ENCODE measurements at regions not wholly inside any gene's neighbourhood (a gene's known extent, or its start where the extent isn't known, plus 50 kb on each side); places are given as distances from the start of the nearest gene placed in this dataset.

DNA sequence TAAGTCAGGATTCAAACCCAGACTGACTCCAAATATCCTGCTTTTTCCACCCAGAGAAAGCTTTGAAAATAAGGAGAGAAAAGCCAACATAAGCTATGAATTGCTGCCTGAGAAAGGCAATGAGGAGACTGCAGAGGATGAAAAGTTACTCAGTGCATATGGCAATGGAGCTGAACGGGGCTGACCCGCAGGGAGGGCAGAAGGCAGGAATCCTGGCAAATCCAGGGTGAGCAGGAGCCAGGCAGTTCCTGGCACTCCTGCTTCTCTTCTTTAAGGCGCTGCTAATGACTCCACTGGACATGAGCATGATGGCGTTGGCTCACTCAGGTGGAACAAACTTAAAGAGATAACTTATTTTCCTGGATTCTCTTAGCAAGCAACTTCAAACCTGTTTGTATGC, 95.2 kb upstream of the TMCC3 start:
- Histone ChIP-seq H3K27me3 (ENCODE audit: control insufficient read depth, insufficient read depth, low read length) (no peaks in the 10 kb centered on the region), H3K4me1 (no peaks in the 10 kb centered on the region), H2AFZ (no peak overlapping the region), H3K4me2 (ENCODE audit: low read length) (no peak overlapping the region), H3K27ac (no peak overlapping the region), H3K9ac (no peak overlapping the region), H3K9me3 (ENCODE audit: control insufficient read depth, low read length) (no peaks in the 10 kb centered on the region), H3K79me2 (peaks cover 4% of the 10 kb centered on the region), H3K4me3 (ENCODE audit: low read depth, low read length) (no peak overlapping the region), H3K36me3 (ENCODE audit: control insufficient read depth, insufficient read depth, low read length) (no peaks in the 10 kb centered on the region)
- TF ChIP-seq, protein P1, sequence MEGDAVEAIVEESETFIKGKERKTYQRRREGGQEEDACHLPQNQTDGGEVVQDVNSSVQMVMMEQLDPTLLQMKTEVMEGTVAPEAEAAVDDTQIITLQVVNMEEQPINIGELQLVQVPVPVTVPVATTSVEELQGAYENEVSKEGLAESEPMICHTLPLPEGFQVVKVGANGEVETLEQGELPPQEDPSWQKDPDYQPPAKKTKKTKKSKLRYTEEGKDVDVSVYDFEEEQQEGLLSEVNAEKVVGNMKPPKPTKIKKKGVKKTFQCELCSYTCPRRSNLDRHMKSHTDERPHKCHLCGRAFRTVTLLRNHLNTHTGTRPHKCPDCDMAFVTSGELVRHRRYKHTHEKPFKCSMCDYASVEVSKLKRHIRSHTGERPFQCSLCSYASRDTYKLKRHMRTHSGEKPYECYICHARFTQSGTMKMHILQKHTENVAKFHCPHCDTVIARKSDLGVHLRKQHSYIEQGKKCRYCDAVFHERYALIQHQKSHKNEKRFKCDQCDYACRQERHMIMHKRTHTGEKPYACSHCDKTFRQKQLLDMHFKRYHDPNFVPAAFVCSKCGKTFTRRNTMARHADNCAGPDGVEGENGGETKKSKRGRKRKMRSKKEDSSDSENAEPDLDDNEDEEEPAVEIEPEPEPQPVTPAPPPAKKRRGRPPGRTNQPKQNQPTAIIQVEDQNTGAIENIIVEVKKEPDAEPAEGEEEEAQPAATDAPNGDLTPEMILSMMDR (IDR thresholded peaks at IDR 0.05), result no peak

DNA sequence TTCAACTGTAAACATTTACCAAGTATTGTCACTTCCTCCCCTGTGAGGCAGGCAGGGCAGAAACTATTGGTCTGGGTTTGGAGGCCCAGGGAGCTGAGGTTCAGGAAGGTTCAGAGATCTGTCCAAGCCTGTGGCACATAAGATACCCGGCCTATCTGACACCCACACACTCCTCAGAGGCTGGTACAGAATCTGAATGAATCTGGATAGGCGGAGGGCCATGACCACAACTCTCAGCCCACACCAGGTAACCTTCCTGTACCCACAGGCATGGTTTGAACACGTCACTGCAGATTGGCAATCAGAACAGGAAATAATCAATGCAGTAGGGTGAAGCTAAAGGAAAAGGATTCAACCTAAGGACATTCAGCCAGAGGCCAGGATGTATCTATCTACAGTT, 92.8 kb upstream of the TMCC3 start:
- H3K9me3 ChIP-seq (ENCODE audit: control insufficient read depth, low read length), result no peaks in the 10 kb centered on the region
- H2AFZ ChIP-seq, result no peak overlapping the region
- H3K4me2 ChIP-seq (ENCODE audit: low read length), result no peak overlapping the region
- no peaks in the 10 kb centered on the region for H3K36me3 ChIP-seq (ENCODE audit: control insufficient read depth, insufficient read depth, low read length)
- H3K4me1 ChIP-seq, result no peaks in the 10 kb centered on the region
- no peaks in the 10 kb centered on the region for H3K27me3 ChIP-seq (ENCODE audit: control insufficient read depth, insufficient read depth, low read length)
- TF ChIP-seq, protein P1 (IDR thresholded peaks at IDR 0.05), result no peak
- H3K9ac ChIP-seq, result no peak overlapping the region
- H3K4me3 ChIP-seq (ENCODE audit: low read depth, low read length), result no peak overlapping the region
- no peaks in the 10 kb centered on the region for H3K79me2 ChIP-seq
- no peak overlapping the region for H3K27ac ChIP-seq

DNA sequence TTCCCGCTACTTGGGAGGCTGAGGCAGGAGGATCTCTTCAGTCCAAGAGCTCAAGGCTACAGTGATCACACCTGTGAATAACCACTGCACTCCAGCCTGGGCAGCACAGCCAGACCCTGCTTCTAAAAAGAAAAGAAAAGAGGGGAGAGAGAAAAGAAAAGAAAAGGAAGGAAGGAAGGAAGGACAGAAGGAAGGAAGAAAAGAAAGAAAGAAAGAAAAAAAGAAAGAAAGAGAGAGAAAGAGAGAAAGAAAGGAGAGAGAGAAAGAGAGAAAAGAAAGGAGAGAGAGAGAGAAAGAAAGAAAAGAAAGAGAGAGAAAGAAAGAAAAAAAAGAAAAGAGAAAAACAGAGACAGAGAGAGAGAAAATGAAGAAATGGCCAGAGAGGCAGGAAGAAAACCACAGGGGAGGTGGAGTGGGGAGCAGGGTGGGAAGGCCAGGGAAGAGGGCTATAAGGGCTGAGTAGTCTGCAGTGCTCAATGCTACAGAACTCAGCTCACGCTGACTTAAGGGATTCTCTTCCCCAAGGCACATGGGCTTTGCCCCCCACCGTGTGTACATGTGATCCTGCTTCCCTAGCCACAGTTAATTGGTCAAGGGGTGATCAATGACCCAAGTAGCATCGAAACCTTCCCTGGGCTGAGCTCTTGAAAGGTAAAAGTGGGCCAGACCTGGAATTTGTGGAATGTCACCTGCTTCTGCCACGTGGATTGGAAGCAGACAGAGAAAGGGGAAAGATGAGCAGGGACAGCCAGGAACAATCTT, 90.4 kb upstream of the TMCC3 start:
- H3K36me3 ChIP-seq (ENCODE audit: control insufficient read depth, insufficient read depth, low read length), result no peaks in the 10 kb centered on the region
- H3K4me3 ChIP-seq (ENCODE audit: low read depth, low read length), result no peak overlapping the region
- no peaks in the 10 kb centered on the region for H3K4me1 ChIP-seq
- no peak overlapping the region for H2AFZ ChIP-seq
- H3K27me3 ChIP-seq (ENCODE audit: control insufficient read depth, insufficient read depth, low read length), result no peaks in the 10 kb centered on the region
- no peak overlapping the region for H3K9ac ChIP-seq
- H3K4me2 ChIP-seq (ENCODE audit: low read length), result no peak overlapping the region
- no peaks in the 10 kb centered on the region for H3K9me3 ChIP-seq (ENCODE audit: control insufficient read depth, low read length)
- H3K27ac ChIP-seq, result no peak overlapping the region
- TF ChIP-seq, protein P1 (IDR thresholded peaks at IDR 0.05), result no peak
- no peaks in the 10 kb centered on the region for H3K79me2 ChIP-seq

- no peaks in the 10 kb centered on the region for H3K79me2 ChIP-seq
- no peak overlapping the region for H3K27ac ChIP-seq
- no peak overlapping the region for H3K4me2 ChIP-seq (ENCODE audit: low read length)
- TF ChIP-seq, protein P1 (IDR thresholded peaks at IDR 0.05), result no peak
- no peak overlapping the region for H2AFZ ChIP-seq
- no peak overlapping the region for H3K4me3 ChIP-seq (ENCODE audit: low read depth, low read length)
- H3K9ac ChIP-seq, result no peak overlapping the region
- H3K4me1 ChIP-seq, result no peaks in the 10 kb centered on the region
- no peaks in the 10 kb centered on the region for H3K9me3 ChIP-seq (ENCODE audit: control insufficient read depth, low read length)
- no peaks in the 10 kb centered on the region for H3K27me3 ChIP-seq (ENCODE audit: control insufficient read depth, insufficient read depth, low read length)
- no peaks in the 10 kb centered on the region for H3K36me3 ChIP-seq (ENCODE audit: control insufficient read depth, insufficient read depth, low read length)
These were observed 86.5 kb upstream of the TMCC3 start for GRCh38 chr12:94736820-94737219.

GRCh38 chr12:94736004-94736403, 85.6 kb upstream of the TMCC3 start:
- Histone ChIP-seq H3K27me3 (ENCODE audit: control insufficient read depth, insufficient read depth, low read length) (no peaks in the 10 kb centered on the region), H3K9me3 (ENCODE audit: control insufficient read depth, low read length) (no peaks in the 10 kb centered on the region), H2AFZ (no peak overlapping the region), H3K79me2 (no peaks in the 10 kb centered on the region), H3K9ac (no peak overlapping the region), H3K27ac (no peak overlapping the region), H3K4me3 (ENCODE audit: low read depth, low read length) (no peak overlapping the region), H3K4me1 (no peaks in the 10 kb centered on the region), H3K36me3 (ENCODE audit: control insufficient read depth, insufficient read depth, low read length) (no peaks in the 10 kb centered on the region), H3K4me2 (ENCODE audit: low read length) (no peak overlapping the region)
- TF ChIP-seq, protein P1 (IDR thresholded peaks at IDR 0.05), result no peak
